A673 (cell line): ENCODE measurements at regions not wholly inside any gene's neighbourhood (a gene's known extent, or its start where the extent isn't known, plus 50 kb on each side); places are given as distances from the start of the nearest gene placed in this dataset.

Experiments
- CTCF ChIP-seq: fragments of 300-800, 200-600 bp; sonication (generic); conservative IDR thresholded peaks from 2 replicates; pipeline ENCODE4 v1.5.1; 2017; ENCODE audit warnings: low read depth, mild to moderate bottlenecking, antibody characterized with exemption, low read length, moderate library complexity, mixed read lengths
- EZH2 ChIP-seq: fragments of 200-600 bp; sonication (generic); IDR thresholded peaks from 2 replicates; pipeline ENCODE4 v1.6.1; 2017; ENCODE audit warnings: borderline replicate concordance, low read depth, mild to moderate bottlenecking, mixed read lengths, antibody characterized with exemption, low read length; ENCODE audit not compliant: poor library complexity, severe bottlenecking

- no peak for TF ChIP-seq CTCF
- no peak for TF ChIP-seq EZH2
These were observed 74.1 kb downstream of the SERINC2 start for GRCh38 chr1:31487143-31487542.
